Testis (tissue), 2 donors: ENCODE measurements at regions not wholly inside any gene's neighbourhood (a gene's known extent, or its start where the extent isn't known, plus 50 kb on each side); places are given as distances from the start of the nearest gene placed in this dataset.

ENCODE experiments used
- DNase-seq: peaks from one replicate; pipeline ENCODE4 v3.0.0-alpha.2; 2019
- H3K27ac ChIP-seq, 2 donors: fragments of 200-600 bp; sonication (generic); one replicate each; pipeline ENCODE4 v1.5.1; 2019
- H3K27me3 ChIP-seq: fragments of 200-600 bp; sonication (generic); one replicate; pipeline ENCODE4 v1.5.1; 2019
- H3K36me3 ChIP-seq: fragments of 200-600 bp; sonication (generic); one replicate; pipeline ENCODE4 v1.5.1; 2017; ENCODE audit warnings: low read depth; ENCODE audit errors: missing control alignments
- H3K4me1 ChIP-seq: fragments of 200-600 bp; sonication (generic); one replicate; pipeline ENCODE4 v1.5.1; 2019
- H3K4me3 ChIP-seq, 2 donors: fragments of 200-600 bp; sonication (generic); one replicate each; pipeline ENCODE4 v1.5.1; 2017 to 2019
- H3K9me3 ChIP-seq: fragments of 200-600 bp; sonication (generic); one replicate; pipeline ENCODE4 v1.5.1; 2017
- CTCF ChIP-seq, 3 experiments: fragments of 450-650 bp in 2 of 3; fragments of 200-600 bp in 1 of 3; sonication (generic) in 1 of 3; IDR thresholded peaks; one replicate each; pipeline ENCODE4 v1.5.1; 2016 to 2019; ENCODE audit warnings: antibody characterized with exemption in 3 of 3, mild to moderate bottlenecking in 2 of 3, moderate library complexity in 1 of 3
- POLR2A ChIP-seq: fragments of 450-650 bp; IDR thresholded peaks from one replicate; pipeline ENCODE4 v1.6.1; 2017; ENCODE audit warnings: antibody characterized with exemption, mild to moderate bottlenecking, moderate library complexity
- WGBS, 2 donors: methylation state at CpG; one replicate each; pipeline ENCODE4 v1.1.5; 2018; 5-methylcytosine and 5-hydroxymethylcytosine counted together
- intact Hi-C: fragments of 100-400 bp; cut with DNase I; formaldehyde crosslinking; loops from one replicate; pipeline ENCODE4 v1.15.1; 2023; ENCODE audit warnings: low total_unique reads

GRCh38 chr7:1358376-1359050 is 100.8 kb downstream of the MICALL2 start:
- H3K27me3 ChIP-seq: no peaks in the 10 kb centered on the region
- intact Hi-C loops: no loop called here

GRCh38 chr7:1359051-1359400 is 100.2 kb downstream of the MICALL2 start:
- no peaks in the 10 kb centered on the region for H3K36me3 ChIP-seq
- no peak for DNase-seq
- H3K9me3 ChIP-seq: no peaks in the 10 kb centered on the region
- intact Hi-C loops: no loop called here
- no peaks in the 10 kb centered on the region for H3K4me1 ChIP-seq
- H3K27ac ChIP-seq: no peak overlapping the region
- H3K4me3 ChIP-seq: no peak overlapping the region
- no peaks in the 10 kb centered on the region for H3K27me3 ChIP-seq
- TF ChIP-seq CTCF (IDR thresholded peaks at IDR 0.05): no peak
- TF ChIP-seq POLR2A: no peak
- WGBS, 2 donors: 67 to 89% methylated on average over 8 to 12 of the region's 12 CpGs

More at GRCh38 chr7:1358376-1359050, 100.8 kb downstream of the MICALL2 start:
- Histone ChIP-seq H3K4me3 (no peak overlapping the region), H3K9me3 (no peaks in the 10 kb centered on the region), H3K4me1 (no peaks in the 10 kb centered on the region), H3K27ac (no peak overlapping the region), H3K36me3 (no peaks in the 10 kb centered on the region)
- DNase-seq: no peak
- WGBS, 2 donors: 44 to 78% methylated on average over 3 to 22 of the region's 22 CpGs
- TF ChIP-seq POLR2A: no peak
- no peak for TF ChIP-seq CTCF (IDR thresholded peaks at IDR 0.05)

- DNase-seq: no peak
- WGBS, 2 donors: 94 to 100% methylated on average over 3 to 19 of the region's 19 CpGs
- H3K4me3 ChIP-seq: no peak overlapping the region
- H3K4me1 ChIP-seq: no peaks in the 10 kb centered on the region
- no peaks in the 10 kb centered on the region for H3K36me3 ChIP-seq
- intact Hi-C loops: no loop called here
- TF ChIP-seq CTCF (IDR thresholded peaks at IDR 0.05) (no peak), POLR2A (no peak)
- no peaks in the 10 kb centered on the region for H3K9me3 ChIP-seq
- H3K27ac ChIP-seq: no peak overlapping the region
- H3K27me3 ChIP-seq: no peaks in the 10 kb centered on the region
These were observed 99.4 kb downstream of the MICALL2 start for GRCh38 chr7:1359681-1360485.

- H3K4me1 ChIP-seq: no peaks in the 10 kb centered on the region
- no peak for TF ChIP-seq CTCF (IDR thresholded peaks at IDR 0.05)
- TF ChIP-seq POLR2A: no peak
- intact Hi-C loops: no loop called here
- no peaks in the 10 kb centered on the region for H3K36me3 ChIP-seq
- no peak overlapping the region for H3K27ac ChIP-seq
- no peaks in the 10 kb centered on the region for H3K27me3 ChIP-seq
- H3K9me3 ChIP-seq: no peaks in the 10 kb centered on the region
- no peak overlapping the region for H3K4me3 ChIP-seq
- no peak for DNase-seq
- 93% methylated on average over 10 of the region's 12 CpGs; no CpG with 5 or more reads in 1 of the 2 donors for WGBS, 2 donors
These were observed 98.7 kb downstream of the MICALL2 start for GRCh38 chr7:1360521-1360971.
